Neural cell (in vitro differentiated cells): ENCODE measurements at regions not wholly inside any gene's neighbourhood (a gene's known extent, or its start where the extent isn't known, plus 50 kb on each side); places are given as distances from the start of the nearest gene placed in this dataset.

Experiments
- H2AFZ ChIP-seq: fragments of 200-600, 300-800 bp; sonication (generic), shearing (Covaris generic); 2 replicates; pipeline ENCODE4 v1.6.0; 2014; ENCODE audit warnings: low read depth, mild to moderate bottlenecking, antibody characterized with exemption, low read length, moderate library complexity
- H3F3A ChIP-seq: fragments of 200-600 bp; shearing (Covaris generic); 2 replicates; pipeline ENCODE4 v1.6.1; 2016; ENCODE audit warnings: mild to moderate bottlenecking, moderate library complexity, mixed read lengths, antibody characterized with exemption, low read length; ENCODE audit not compliant: insufficient read depth, poor library complexity, severe bottlenecking
- H3K27ac ChIP-seq: fragments of 200-600, 300-800 bp; sonication (generic), shearing (Covaris generic); 2 replicates; pipeline ENCODE4 v1.5.1; 2014; ENCODE audit warnings: mild to moderate bottlenecking, low read length, moderate library complexity
- H3K27me3 ChIP-seq: fragments of 300-800, 200-600 bp; sonication (generic), shearing (Covaris generic); 2 replicates; pipeline ENCODE4 v1.6.0; 2014; ENCODE audit warnings: mild to moderate bottlenecking, low read depth, low read length, moderate library complexity; ENCODE audit not compliant: insufficient read depth
- H3K36me3 ChIP-seq: fragments of 300-800, 200-600 bp; sonication (generic), shearing (Covaris generic); 2 replicates; pipeline ENCODE4 v1.5.1; 2014; ENCODE audit warnings: mild to moderate bottlenecking, antibody characterized with exemption, low read length, moderate library complexity; ENCODE audit not compliant: insufficient read depth
- H3K4me2 ChIP-seq: fragments of 300-800, 200-600 bp; sonication (generic), shearing (Covaris generic); 2 replicates; pipeline ENCODE4 v1.6.0; 2014; ENCODE audit warnings: mild to moderate bottlenecking, low read length
- H3K4me3 ChIP-seq: fragments of 300-800, 200-600 bp; sonication (generic), shearing (Covaris generic); 2 replicates; pipeline ENCODE4 v1.5.1; 2014; ENCODE audit warnings: mild to moderate bottlenecking, low read length, moderate library complexity
- H3K79me2 ChIP-seq: fragments of 200-600 bp; shearing (Covaris generic); replicated peaks from 2 replicates; pipeline ENCODE4 v1.6.0; 2014; ENCODE audit warnings: mild to moderate bottlenecking, low read length, moderate library complexity; ENCODE audit not compliant: insufficient read depth
- H3K9ac ChIP-seq: fragments of 300-800, 200-600 bp; sonication (generic), shearing (Covaris generic); 2 replicates; pipeline ENCODE4 v1.6.1; 2016; ENCODE audit warnings: mild to moderate bottlenecking, low read length, mixed read lengths
- H3K9me2 ChIP-seq: fragments of 200-600 bp; shearing (Covaris generic); 2 replicates; pipeline ENCODE4 v1.6.1; 2016; ENCODE audit warnings: mild to moderate bottlenecking, low read length, mixed read lengths; ENCODE audit not compliant: insufficient read depth
- H3K9me3 ChIP-seq: fragments of 200-600, 300-800 bp; sonication (generic), shearing (Covaris generic); 2 replicates; pipeline ENCODE4 v1.6.1; 2016; ENCODE audit warnings: mild to moderate bottlenecking, mixed run types, low read length, moderate library complexity, mixed read lengths
- H4K20me1 ChIP-seq: fragments of 200-600 bp; shearing (Covaris generic); 2 replicates; pipeline ENCODE4 v1.6.1; 2016; ENCODE audit warnings: mild to moderate bottlenecking, mixed run types; ENCODE audit not compliant: insufficient read depth
- EP300 ChIP-seq: fragments of 450-650 bp; conservative IDR thresholded peaks from 2 replicates; pipeline ENCODE4 v1.6.1; 2014; ENCODE audit warnings: antibody characterized with exemption, mild to moderate bottlenecking, moderate library complexity; ENCODE audit not compliant: poor library complexity, severe bottlenecking
- EZH2 ChIP-seq: fragments of 200-600, 300-800 bp; shearing (Covaris generic), sonication (generic); IDR thresholded peaks from 2 replicates; pipeline ENCODE4 v1.6.1; 2014; ENCODE audit warnings: antibody characterized with exemption, low read length, borderline replicate concordance, mild to moderate bottlenecking; ENCODE audit not compliant: insufficient read depth, poor library complexity, severe bottlenecking
- MXI1 ChIP-seq: fragments of 450-650 bp; conservative IDR thresholded peaks from 2 replicates; pipeline ENCODE4 v1.6.1; 2014; ENCODE audit warnings: antibody characterized with exemption, mild to moderate bottlenecking; ENCODE audit not compliant: poor library complexity, severe bottlenecking
- POLR2AphosphoS5 ChIP-seq: IDR thresholded peaks from 2 replicates; pipeline ENCODE4 v1.6.1; 2012
- RAD21 ChIP-seq: fragments of 450-650 bp; conservative IDR thresholded peaks from 2 replicates; pipeline ENCODE4 v1.6.1; 2014; ENCODE audit warnings: antibody characterized with exemption, mild to moderate bottlenecking, moderate library complexity
- REST ChIP-seq: IDR thresholded peaks from 2 replicates; pipeline ENCODE4 v1.6.1; 2012; ENCODE audit warnings: borderline replicate concordance
- SMC3 ChIP-seq: fragments of 450-650 bp; conservative IDR thresholded peaks from 2 replicates; pipeline ENCODE4 v1.6.1; 2014; ENCODE audit warnings: antibody characterized with exemption, mild to moderate bottlenecking, moderate library complexity; ENCODE audit not compliant: poor library complexity
- TAF1 ChIP-seq: IDR thresholded peaks from 2 replicates; pipeline ENCODE4 v1.6.1; 2012; ENCODE audit warnings: low read depth
- TF ChIP-seq, protein P1 (sequence below): fragments of 450-650 bp; IDR thresholded peaks from 2 replicates; pipeline ENCODE4 v1.5.1; 2014; ENCODE audit warnings: antibody characterized with exemption, mild to moderate bottlenecking, moderate library complexity; ENCODE audit not compliant: poor library complexity, severe bottlenecking

GRCh38 chr5:106691701-106692100 is 979.0 kb downstream of the EFNA5 start:
- Histone ChIP-seq H3K9me3 (no peaks in the 10 kb centered on the region), H3K4me3 (no peak overlapping the region), H3K27ac (no peak overlapping the region), H3K79me2 (no peaks in the 10 kb centered on the region), H3K9ac (no peak overlapping the region), H4K20me1 (no peaks in the 10 kb centered on the region), H3F3A (no peaks in the 10 kb centered on the region), H3K36me3 (no peaks in the 10 kb centered on the region), H3K27me3 (no peaks in the 10 kb centered on the region), H3K4me2 (no peak overlapping the region), H2AFZ (no peak overlapping the region), H3K9me2 (no peaks in the 10 kb centered on the region)
- TF ChIP-seq POLR2AphosphoS5 = no peak
- TF ChIP-seq RAD21 = no peak
- TF ChIP-seq REST = no peak
- no peak for TF ChIP-seq MXI1
- TF ChIP-seq EZH2 = no peak
- no peak for TF ChIP-seq EP300
- no peak for TF ChIP-seq TAF1
- TF ChIP-seq, protein P1, sequence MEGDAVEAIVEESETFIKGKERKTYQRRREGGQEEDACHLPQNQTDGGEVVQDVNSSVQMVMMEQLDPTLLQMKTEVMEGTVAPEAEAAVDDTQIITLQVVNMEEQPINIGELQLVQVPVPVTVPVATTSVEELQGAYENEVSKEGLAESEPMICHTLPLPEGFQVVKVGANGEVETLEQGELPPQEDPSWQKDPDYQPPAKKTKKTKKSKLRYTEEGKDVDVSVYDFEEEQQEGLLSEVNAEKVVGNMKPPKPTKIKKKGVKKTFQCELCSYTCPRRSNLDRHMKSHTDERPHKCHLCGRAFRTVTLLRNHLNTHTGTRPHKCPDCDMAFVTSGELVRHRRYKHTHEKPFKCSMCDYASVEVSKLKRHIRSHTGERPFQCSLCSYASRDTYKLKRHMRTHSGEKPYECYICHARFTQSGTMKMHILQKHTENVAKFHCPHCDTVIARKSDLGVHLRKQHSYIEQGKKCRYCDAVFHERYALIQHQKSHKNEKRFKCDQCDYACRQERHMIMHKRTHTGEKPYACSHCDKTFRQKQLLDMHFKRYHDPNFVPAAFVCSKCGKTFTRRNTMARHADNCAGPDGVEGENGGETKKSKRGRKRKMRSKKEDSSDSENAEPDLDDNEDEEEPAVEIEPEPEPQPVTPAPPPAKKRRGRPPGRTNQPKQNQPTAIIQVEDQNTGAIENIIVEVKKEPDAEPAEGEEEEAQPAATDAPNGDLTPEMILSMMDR = no peak
- TF ChIP-seq SMC3 = no peak

DNA sequence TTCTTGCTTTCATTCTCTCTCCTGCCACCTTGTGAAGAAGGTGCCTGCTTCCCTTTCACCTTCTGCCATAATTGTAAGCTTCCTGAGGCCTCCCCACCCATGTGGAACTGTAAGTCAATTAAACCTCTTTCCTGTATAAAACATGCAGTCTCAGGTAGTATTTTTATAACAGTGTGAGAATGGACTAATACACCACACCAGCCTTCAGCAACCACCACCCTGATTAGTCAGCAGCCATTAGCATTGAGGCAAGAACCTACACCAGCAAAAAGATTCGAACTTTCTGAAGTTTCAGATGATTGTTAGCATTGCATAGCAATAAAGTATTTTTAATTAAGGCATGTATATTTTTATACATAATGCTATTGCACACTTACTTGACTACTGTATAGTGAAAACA is 980.2 kb downstream of the EFNA5 start:
- TF ChIP-seq REST (no peak), POLR2AphosphoS5 (no peak), EP300 (no peak), SMC3 (no peak), EZH2 (no peak), MXI1 (no peak), RAD21 (no peak), TAF1 (no peak)
- TF ChIP-seq, protein P1 = no peak
- H3K9ac ChIP-seq = no peak overlapping the region
- no peak overlapping the region for H3K4me2 ChIP-seq
- no peak overlapping the region for H3K27ac ChIP-seq
- H4K20me1 ChIP-seq = no peaks in the 10 kb centered on the region
- no peak overlapping the region for H3K4me3 ChIP-seq
- H3K36me3 ChIP-seq = no peaks in the 10 kb centered on the region
- H3K27me3 ChIP-seq = no peaks in the 10 kb centered on the region
- no peaks in the 10 kb centered on the region for H3F3A ChIP-seq
- no peak overlapping the region for H2AFZ ChIP-seq
- no peaks in the 10 kb centered on the region for H3K79me2 ChIP-seq
- no peaks in the 10 kb centered on the region for H3K9me2 ChIP-seq
- no peaks in the 10 kb centered on the region for H3K9me3 ChIP-seq
